H1 (cell line): ENCODE measurements at regions not wholly inside any gene's neighbourhood (a gene's known extent, or its start where the extent isn't known, plus 50 kb on each side); places are given as distances from the start of the nearest gene placed in this dataset.
A peak's percentile ranks its signal among the peaks of the same experiment; 100 is the strongest.

Experiments
- CHD1 ChIP-seq: IDR thresholded peaks from 2 replicates; pipeline ENCODE4 v1.6.1; 2012; ENCODE audit warnings: low read depth, low read length, improper control_type of control experiment
- CREB1 ChIP-seq: IDR thresholded peaks from 2 replicates; pipeline ENCODE4 v1.6.1; 2012; ENCODE audit warnings: inconsistent platforms
- RAD21 ChIP-seq, 2 experiments: IDR thresholded peaks in 1 of 2; conservative IDR thresholded peaks in 1 of 2; 2 replicates each; pipeline ENCODE4 v1.6.1; 2011; ENCODE audit warnings: low read depth in 2 of 2, low read length in 2 of 2, improper control_type of control experiment in 1 of 2, inconsistent platforms in 1 of 2, mild to moderate bottlenecking in 1 of 2, moderate library complexity in 1 of 2
- SIN3A ChIP-seq, 2 experiments: IDR thresholded peaks in 1 of 2; conservative IDR thresholded peaks in 1 of 2; 2 replicates each; pipeline ENCODE4 v1.6.1; 2011 to 2012; ENCODE audit warnings: low read length in 2 of 2, improper control_type of control experiment in 1 of 2, low read depth in 1 of 2, mild to moderate bottlenecking in 1 of 2
- TAF1 ChIP-seq: IDR thresholded peaks from 2 replicates; pipeline ENCODE4 v1.6.1; 2011; ENCODE audit warnings: mild to moderate bottlenecking, low read depth, low read length

DNA sequence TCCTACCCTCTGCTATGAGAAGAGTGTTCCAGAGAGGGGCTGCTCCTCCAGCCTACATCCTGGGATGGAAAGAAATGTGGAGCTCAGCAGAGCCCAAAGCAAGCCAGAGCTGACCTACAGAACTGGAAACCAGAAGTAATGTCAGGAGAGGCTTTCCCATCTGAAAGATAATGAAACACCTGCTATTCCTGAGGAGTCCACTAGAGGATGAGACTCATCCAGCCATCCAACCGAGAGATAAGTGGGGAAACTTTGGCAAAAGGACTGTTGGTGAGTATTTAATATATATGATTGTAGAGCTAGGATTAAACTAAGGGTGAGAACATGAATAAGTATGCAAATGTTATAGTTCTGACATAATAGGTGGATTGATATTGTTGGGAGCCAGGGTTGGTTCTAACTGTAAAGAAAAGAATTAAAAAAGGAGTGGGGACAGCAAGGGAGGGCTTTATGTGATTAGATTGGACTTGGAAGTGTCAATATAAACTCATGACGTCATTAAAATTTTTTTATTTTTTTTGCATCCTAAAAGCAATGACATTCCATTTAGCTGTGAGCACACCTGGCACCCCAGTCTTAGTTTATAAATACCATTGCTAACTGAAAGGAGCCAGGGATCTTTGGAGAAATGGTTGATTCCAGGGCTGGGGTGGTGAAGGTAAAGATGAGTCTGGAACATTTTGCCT is 312.8 kb upstream of the NFE2L3 start (continued):
- TF ChIP-seq CHD1 (no peak), TAF1 (no peak), CREB1 (no peak), SIN3A (conservative IDR thresholded peaks at IDR 0.05 in 1 of 2, IDR thresholded peaks at IDR 0.05 in 1 of 2; ENCODE audit: low read depth in 1 of 2, low read length in 2 of 2) (no peak), RAD21 (IDR thresholded peaks at IDR 0.05 in 1 of 2, conservative IDR thresholded peaks at IDR 0.05 in 1 of 2; ENCODE audit: low read depth in 2 of 2, low read length in 2 of 2) (peak; percentile 31 to 37; a peak in 3 of 4 replicates)
